Neuron (in vitro differentiated cells): ENCODE measurements at regions not wholly inside any gene's neighbourhood (a gene's known extent, or its start where the extent isn't known, plus 50 kb on each side); places are given as distances from the start of the nearest gene placed in this dataset.

Experiments used
- H2AFZ ChIP-seq: one replicate; pipeline ENCODE4 v1.6.1; 2013; ENCODE audit warnings: low read depth, mild to moderate bottlenecking, inconsistent platforms, low read length, moderate library complexity
- H3K27me3 ChIP-seq: one replicate; pipeline ENCODE4 v1.6.1; 2013; ENCODE audit warnings: low read length; ENCODE audit not compliant: insufficient read depth
- H3K36me3 ChIP-seq: one replicate; pipeline ENCODE4 v1.6.1; 2013; ENCODE audit warnings: low read length; ENCODE audit not compliant: insufficient read depth
- H3K4me1 ChIP-seq: one replicate; pipeline ENCODE4 v1.6.1; 2013; ENCODE audit warnings: low read length; ENCODE audit not compliant: insufficient read depth
- H3K4me3 ChIP-seq: 2 replicates; pipeline ENCODE4 v1.5.1; 2013; ENCODE audit warnings: mild to moderate bottlenecking, low read length, moderate library complexity
- H3K9me3 ChIP-seq: one replicate; pipeline ENCODE4 v1.6.1; 2013; ENCODE audit warnings: low read length

DNA sequence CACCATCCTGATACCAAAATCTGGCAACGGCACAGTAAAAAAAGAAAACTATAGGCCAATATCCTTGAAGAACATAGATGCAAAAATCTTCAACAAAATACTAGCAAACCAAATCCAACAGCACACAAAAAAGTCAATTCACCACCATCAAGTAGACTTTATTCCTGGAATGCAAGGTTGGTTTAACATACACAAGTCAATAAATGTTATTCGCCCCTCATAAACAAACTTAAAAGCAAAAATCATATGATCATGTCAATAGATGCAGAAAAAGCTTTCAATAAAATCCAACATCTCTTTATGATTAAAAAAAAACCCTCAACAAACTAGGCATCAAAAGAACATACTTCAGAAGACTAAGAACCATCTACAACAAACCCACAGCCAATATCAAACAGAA lies 252.9 kb downstream of the UACA start:
- Histone ChIP-seq H3K9me3 (no peaks in the 10 kb centered on the region), H3K36me3 (no peaks in the 10 kb centered on the region), H3K4me1 (no peaks in the 10 kb centered on the region), H3K4me3 (no peak overlapping the region), H3K27me3 (no peaks in the 10 kb centered on the region), H2AFZ (no peak overlapping the region)

- Histone ChIP-seq H3K36me3 (no peaks in the 10 kb centered on the region), H2AFZ (no peak overlapping the region), H3K9me3 (no peaks in the 10 kb centered on the region), H3K4me1 (peaks cover 2% of the 10 kb centered on the region), H3K27me3 (no peaks in the 10 kb centered on the region), H3K4me3 (no peak overlapping the region)
Measured at GRCh38 chr15:70509731-70510143, 253.6 kb downstream of the UACA start.

DNA sequence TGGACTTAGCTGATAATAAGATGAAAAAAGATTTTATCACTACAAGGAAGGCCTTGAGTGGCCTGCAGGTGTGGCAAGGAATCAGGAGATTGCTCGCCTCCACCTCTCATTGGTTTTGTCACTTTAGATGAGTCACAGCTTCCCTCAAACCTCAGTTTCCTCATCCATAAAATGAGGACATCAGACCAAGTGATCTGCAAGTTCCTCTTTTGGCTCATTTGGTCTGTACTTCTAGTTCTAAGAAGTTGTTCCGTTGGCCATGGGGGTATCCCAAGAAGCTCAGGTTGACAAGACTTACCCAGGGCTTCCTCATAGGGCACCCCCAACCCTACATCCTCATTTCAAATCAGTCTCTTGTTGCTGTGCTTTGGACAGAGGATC lies 254.1 kb downstream of the UACA start:
- Histone ChIP-seq H3K36me3 (no peaks in the 10 kb centered on the region), H3K4me1 (peaks cover 4% of the 10 kb centered on the region), H3K4me3 (no peak overlapping the region), H3K9me3 (no peaks in the 10 kb centered on the region), H3K27me3 (no peaks in the 10 kb centered on the region), H2AFZ (no peak overlapping the region)

DNA sequence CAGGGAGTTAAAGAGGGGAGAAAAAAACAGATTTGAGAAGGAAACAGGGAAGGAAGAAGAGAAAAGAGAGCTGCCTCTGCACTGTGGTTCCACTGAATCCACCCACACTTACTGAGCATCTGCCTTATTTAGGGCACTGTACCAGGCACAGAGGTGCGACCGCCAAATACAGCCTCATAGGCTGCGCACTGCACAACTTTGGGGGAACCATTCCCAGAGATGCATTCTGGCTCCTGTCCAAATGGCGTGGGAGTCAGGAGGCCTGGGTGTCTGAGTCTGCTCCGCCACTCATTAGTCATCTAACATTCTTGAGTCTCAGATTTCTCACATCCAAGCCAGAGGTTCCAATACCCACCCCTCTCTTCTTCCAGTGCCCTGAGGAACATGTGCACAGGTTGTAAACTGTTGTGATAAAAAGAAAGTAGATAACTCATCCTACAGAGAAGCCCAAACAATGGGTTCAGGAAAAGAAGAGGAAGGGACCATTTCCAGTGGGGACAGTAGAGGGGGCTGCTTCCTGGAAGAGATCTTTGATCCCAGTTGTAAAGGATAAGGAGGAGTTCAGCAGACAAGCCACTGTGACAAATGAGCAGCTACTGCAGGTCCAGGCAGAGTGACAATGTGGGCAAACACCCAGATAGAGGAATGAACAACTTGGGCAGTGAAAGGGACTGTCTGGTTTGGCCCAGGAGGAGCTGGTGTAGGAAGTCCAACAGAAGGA lies 254.6 kb downstream of the UACA start:
- no peak overlapping the region for H2AFZ ChIP-seq
- H3K9me3 ChIP-seq, result no peaks in the 10 kb centered on the region
- H3K4me1 ChIP-seq, result peaks cover 4% of the 10 kb centered on the region
- no peak overlapping the region for H3K4me3 ChIP-seq
- no peaks in the 10 kb centered on the region for H3K27me3 ChIP-seq
- no peaks in the 10 kb centered on the region for H3K36me3 ChIP-seq

DNA sequence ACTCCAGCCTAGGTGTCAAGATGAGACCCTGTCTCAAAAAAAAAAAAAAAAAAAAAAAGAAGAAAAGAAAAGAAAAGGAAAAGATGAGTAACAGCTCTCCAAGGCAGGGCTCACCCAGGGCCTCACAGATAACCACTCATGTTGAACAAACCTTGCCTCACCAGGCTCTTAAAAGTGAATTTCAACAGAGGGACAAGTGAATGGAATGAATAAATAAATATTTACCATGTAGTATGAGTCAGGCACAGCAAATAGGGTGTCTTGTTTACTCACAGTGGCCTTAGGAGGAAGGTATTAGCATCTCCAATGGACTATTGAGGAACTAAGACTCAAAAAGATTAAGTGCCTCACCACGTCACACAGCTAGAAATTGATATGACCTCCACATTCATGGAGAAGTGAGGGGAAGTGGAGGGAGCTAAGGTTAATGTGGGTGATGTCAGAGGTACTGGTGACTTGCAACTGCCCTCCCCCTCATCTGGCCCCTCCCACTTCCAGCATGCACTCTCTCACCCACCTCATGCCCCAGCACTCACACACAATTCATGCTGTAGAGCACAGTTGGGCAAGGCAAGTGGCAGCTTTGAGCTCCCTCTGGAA lies 255.5 kb downstream of the UACA start:
- H3K4me1 ChIP-seq, result peaks cover 4% of the 10 kb centered on the region

DNA sequence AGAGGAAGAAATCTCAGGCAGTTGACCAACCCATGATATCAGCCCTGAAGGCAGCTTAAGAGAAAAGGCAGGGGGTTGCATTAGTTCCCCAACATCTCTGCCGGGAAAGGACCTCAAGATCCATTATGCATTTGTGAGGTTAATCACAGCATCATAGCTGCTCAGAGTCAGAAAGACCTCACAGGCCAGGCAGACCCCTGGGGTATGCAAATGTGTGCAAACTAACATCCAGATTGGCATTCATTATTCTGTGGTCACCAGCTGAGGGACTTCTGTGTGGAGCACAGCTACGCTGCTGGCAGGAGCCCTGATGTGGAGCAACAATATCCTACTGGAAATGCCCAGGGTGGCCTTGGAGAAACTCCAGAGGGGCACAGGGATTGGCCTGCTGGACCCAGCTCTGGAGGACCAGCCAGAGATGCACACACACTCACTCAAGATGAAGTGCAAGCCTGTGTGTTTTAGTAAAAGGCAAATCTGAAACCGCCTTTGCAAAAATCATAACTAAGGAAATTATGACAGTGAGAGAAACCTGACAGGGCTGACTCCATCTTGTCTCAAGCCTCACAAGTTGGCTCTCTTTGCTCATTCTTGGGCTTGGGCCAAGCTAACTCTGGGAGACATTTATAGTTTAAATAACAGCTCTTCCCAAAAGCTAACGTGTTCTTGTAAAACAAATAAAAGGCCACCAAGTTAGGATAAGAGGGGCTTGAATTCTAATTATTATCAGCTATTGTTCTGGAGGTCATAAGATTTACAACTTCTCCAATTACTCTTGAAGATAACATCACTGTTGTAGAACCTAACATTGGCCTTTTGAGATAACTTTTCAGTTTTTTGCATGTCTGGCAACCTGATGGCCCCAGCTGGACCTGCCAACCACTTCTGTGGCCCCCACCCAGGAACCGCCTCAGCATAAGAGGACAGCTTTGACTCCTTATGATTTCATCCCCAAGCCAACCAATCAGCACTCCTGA lies 257.1 kb downstream of the UACA start:
- no peak overlapping the region for H2AFZ ChIP-seq
- no peaks in the 10 kb centered on the region for H3K9me3 ChIP-seq
- H3K4me3 ChIP-seq, result no peak overlapping the region
- H3K4me1 ChIP-seq, result peaks cover 4% of the 10 kb centered on the region
- H3K36me3 ChIP-seq, result no peaks in the 10 kb centered on the region
- no peaks in the 10 kb centered on the region for H3K27me3 ChIP-seq

More for the DNA sequence above, 255.5 kb downstream of the UACA start:
- H3K36me3 ChIP-seq, result no peaks in the 10 kb centered on the region
- no peak overlapping the region for H2AFZ ChIP-seq
- no peaks in the 10 kb centered on the region for H3K9me3 ChIP-seq
- H3K4me3 ChIP-seq, result no peak overlapping the region
- H3K27me3 ChIP-seq, result no peaks in the 10 kb centered on the region

DNA sequence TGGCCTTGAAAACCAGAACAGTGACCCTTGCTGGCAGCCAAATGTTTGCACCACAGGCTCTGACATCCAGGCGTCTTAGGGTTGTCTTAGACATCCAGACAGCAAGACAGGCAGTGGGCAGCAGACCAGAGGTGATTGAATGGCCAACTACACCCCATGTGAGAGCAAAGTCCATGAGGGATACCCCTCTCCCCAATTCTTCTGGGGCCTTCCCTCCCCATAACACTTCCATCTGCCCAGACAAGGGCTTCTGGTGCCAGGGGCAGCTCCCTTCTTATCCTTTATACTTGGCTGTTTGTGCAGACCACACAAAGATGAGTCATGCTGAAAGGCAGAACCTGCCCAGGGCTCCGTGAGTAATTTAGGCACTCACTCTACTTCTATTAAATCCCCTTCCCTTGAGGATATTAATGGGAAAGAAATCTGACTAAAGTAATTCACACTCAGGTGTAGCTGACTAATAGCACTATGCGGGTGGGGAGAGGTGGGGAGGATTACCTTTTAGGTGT lies 257.9 kb downstream of the UACA start:
- no peak overlapping the region for H2AFZ ChIP-seq
- no peaks in the 10 kb centered on the region for H3K9me3 ChIP-seq
- H3K36me3 ChIP-seq, result no peaks in the 10 kb centered on the region
- H3K4me3 ChIP-seq, result no peak overlapping the region
- peaks cover 4% of the 10 kb centered on the region for H3K4me1 ChIP-seq
- H3K27me3 ChIP-seq, result no peaks in the 10 kb centered on the region

- no peaks in the 10 kb centered on the region for H3K27me3 ChIP-seq
- peaks cover 4% of the 10 kb centered on the region for H3K4me1 ChIP-seq
- no peaks in the 10 kb centered on the region for H3K36me3 ChIP-seq
- no peaks in the 10 kb centered on the region for H3K9me3 ChIP-seq
- H3K4me3 ChIP-seq, result no peak overlapping the region
- H2AFZ ChIP-seq, result no peak overlapping the region
Measured at GRCh38 chr15:70504988-70505387, 258.4 kb downstream of the UACA start.

- no peak overlapping the region for H2AFZ ChIP-seq
- no peaks in the 10 kb centered on the region for H3K36me3 ChIP-seq
- no peaks in the 10 kb centered on the region for H3K9me3 ChIP-seq
- H3K4me1 ChIP-seq, result peaks cover 4% of the 10 kb centered on the region
- no peak overlapping the region for H3K4me3 ChIP-seq
- H3K27me3 ChIP-seq, result no peaks in the 10 kb centered on the region
Measured at GRCh38 chr15:70504299-70504951, 258.9 kb downstream of the UACA start.

DNA sequence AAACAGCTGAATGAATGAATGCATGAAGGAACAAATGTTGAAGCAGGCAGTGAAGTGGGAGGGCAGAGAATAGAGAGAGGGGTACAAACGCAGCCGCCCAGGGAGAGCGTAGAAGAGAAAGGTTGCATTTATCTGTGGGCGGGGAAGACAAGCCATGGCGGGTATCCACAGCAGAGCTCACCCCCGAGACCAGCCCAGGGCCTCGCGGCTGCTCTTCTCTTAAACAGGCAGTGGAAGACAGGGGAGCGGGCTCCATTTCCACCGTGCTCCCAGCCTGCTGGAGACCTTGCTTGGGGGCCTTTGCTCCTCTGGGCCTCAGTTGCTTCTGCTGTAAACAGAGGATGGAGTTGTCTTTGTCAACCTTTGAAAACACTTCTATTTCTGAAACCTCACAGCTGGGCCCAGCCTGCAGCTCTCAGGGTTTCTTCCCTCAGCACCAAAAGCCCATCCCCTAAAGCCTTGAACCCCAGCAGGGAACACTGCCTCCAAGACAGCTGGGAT lies 259.5 kb downstream of the UACA start:
- H3K9me3 ChIP-seq, result no peaks in the 10 kb centered on the region
- H3K4me3 ChIP-seq, result no peak overlapping the region
- H3K36me3 ChIP-seq, result no peaks in the 10 kb centered on the region
- H2AFZ ChIP-seq, result no peak overlapping the region
- H3K27me3 ChIP-seq, result no peaks in the 10 kb centered on the region
- peaks cover 4% of the 10 kb centered on the region for H3K4me1 ChIP-seq

DNA sequence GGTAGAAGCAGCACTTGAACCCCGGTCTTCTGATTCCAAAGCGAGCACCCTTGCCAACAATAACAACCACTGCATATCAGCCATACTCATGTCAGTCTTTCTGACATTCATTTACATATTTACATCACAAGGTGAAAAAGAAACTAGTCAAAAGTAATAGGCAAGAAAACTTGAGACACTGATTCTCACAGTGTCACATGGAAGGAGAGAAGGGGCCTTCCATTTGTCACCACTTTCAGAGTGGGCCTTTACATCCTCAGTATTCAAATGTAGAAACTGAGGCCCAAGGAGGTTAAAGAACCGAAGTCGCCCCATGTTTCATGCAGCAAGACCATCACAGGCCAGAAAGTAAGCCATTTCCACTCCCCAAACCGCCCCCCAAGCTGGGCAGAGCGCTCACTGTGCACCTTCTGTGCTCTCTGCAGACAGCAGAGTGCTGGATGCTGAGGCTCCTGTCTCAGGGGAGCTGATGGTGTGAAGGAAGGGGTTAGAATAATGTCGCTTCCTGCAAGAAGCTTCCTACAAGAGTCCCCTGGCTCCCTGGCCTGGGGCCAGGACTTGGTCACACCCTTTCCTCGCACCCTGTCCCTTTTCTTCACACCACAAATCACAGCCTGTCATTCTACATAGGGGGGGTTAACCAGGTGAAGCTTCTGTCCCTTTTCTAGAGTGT lies 260.1 kb downstream of the UACA start:
- no peaks in the 10 kb centered on the region for H3K36me3 ChIP-seq
- no peak overlapping the region for H3K4me3 ChIP-seq
- H3K4me1 ChIP-seq, result peaks cover 4% of the 10 kb centered on the region
- no peak overlapping the region for H2AFZ ChIP-seq
- no peaks in the 10 kb centered on the region for H3K9me3 ChIP-seq
- H3K27me3 ChIP-seq, result no peaks in the 10 kb centered on the region

DNA sequence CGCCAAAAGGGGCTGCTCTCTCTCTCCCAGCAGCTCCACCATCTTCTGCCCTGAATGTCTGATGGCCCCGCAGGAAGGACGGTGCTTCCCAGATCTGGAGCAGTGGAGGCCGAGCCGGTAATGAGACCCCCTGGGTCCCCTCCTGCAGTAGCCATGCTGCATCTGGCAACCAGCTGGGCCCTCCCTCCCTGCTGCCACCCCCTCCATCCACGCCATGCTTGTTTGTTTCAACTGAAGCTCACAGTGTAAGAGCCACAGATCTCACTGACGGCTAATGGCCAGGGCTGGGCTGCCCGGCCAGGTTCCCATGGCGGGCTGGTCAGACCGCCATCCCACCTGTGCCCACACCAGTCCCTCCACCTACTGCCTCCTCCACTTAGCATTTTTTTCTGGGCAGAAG lies 260.8 kb downstream of the UACA start:
- no peak overlapping the region for H3K4me3 ChIP-seq
- H3K4me1 ChIP-seq, result peaks cover 4% of the 10 kb centered on the region
- no peak overlapping the region for H2AFZ ChIP-seq
- no peaks in the 10 kb centered on the region for H3K9me3 ChIP-seq
- no peaks in the 10 kb centered on the region for H3K27me3 ChIP-seq
- H3K36me3 ChIP-seq, result no peaks in the 10 kb centered on the region
